ENCODE measurements at regions not wholly inside any gene's neighbourhood (a gene's known extent, or its start where the extent isn't known, plus 50 kb on each side); places are given as distances from the start of the nearest gene placed in this dataset.

- H3K4me1 Mint-ChIP-seq = peaks cover 22% of the 10 kb centered on the region
- Histone ChIP-seq H3K4me1 (peaks cover 50% of the 10 kb centered on the region), H3K27me3 (no peaks in the 10 kb centered on the region), H3K36me3 (no peaks in the 10 kb centered on the region), H4K20me1 (ENCODE audit: low read depth) (no peaks in the 10 kb centered on the region), H3K9ac (no peak overlapping the region), H2AFZ (replicated peaks) (peak overlapping the region; percentile 52), H3K4me3 (no peak overlapping the region), H3K27ac (peak overlapping the region; percentile 77), H3K9me3 (ENCODE audit: low read depth) (no peaks in the 10 kb centered on the region), H3F3A (ENCODE audit: low read depth) (peaks cover 39% of the 10 kb centered on the region), H3K4me2 (peak overlapping the region; percentile 34), H3K79me2 (ENCODE audit: low read depth) (no peaks in the 10 kb centered on the region)
- no peak overlapping the region for H3K4me3 Mint-ChIP-seq
- H3K27me3 Mint-ChIP-seq (ENCODE audit: insufficient read depth, low read depth) = peaks cover 4% of the 10 kb centered on the region
- no peak for TF ChIP-seq CTCF (IDR thresholded peaks at IDR 0.05)
- TF ChIP-seq EZH2 (IDR thresholded peaks at IDR 0.05) = no peak
- no peak for TF ChIP-seq EZH2phosphoT487 (IDR thresholded peaks at IDR 0.05)
- no peaks in the 10 kb centered on the region for H3K9me3 Mint-ChIP-seq
- H3K27ac Mint-ChIP-seq = peak overlapping the region; percentile 91
- peak; percentile 53 for DNase-seq (ENCODE audit: low spot score)
- no peaks in the 10 kb centered on the region for H3K36me3 Mint-ChIP-seq
Measured at GRCh38 chr11:13101644-13102512, 92.8 kb downstream of the RASSF10 start.

GRCh38 chr11:13102513-13102840 lies 93.4 kb downstream of the RASSF10 start:
- no peaks in the 10 kb centered on the region for H3K9me3 Mint-ChIP-seq
- no peaks in the 10 kb centered on the region for H3K36me3 Mint-ChIP-seq
- Histone ChIP-seq H4K20me1 (ENCODE audit: low read depth) (no peaks in the 10 kb centered on the region), H3F3A (ENCODE audit: low read depth) (peaks cover 39% of the 10 kb centered on the region), H3K4me1 (peaks cover 47% of the 10 kb centered on the region), H3K4me2 (peak overlapping the region; percentile 34), H3K79me2 (ENCODE audit: low read depth) (no peaks in the 10 kb centered on the region), H3K4me3 (no peak overlapping the region), H3K36me3 (no peaks in the 10 kb centered on the region), H3K27ac (peak overlapping the region; percentile 77), H3K27me3 (no peaks in the 10 kb centered on the region), H2AFZ (replicated peaks) (peak overlapping the region; percentile 52), H3K9ac (no peak overlapping the region), H3K9me3 (ENCODE audit: low read depth) (no peaks in the 10 kb centered on the region)
- H3K27me3 Mint-ChIP-seq (ENCODE audit: insufficient read depth, low read depth) = peaks cover 4% of the 10 kb centered on the region
- no peak overlapping the region for H3K4me3 Mint-ChIP-seq
- no peak for DNase-seq (ENCODE audit: low spot score)
- peaks cover 22% of the 10 kb centered on the region for H3K4me1 Mint-ChIP-seq
- TF ChIP-seq EZH2 (IDR thresholded peaks at IDR 0.05) = no peak
- no peak for TF ChIP-seq EZH2phosphoT487 (IDR thresholded peaks at IDR 0.05)
- H3K27ac Mint-ChIP-seq = no peak overlapping the region

DNA sequence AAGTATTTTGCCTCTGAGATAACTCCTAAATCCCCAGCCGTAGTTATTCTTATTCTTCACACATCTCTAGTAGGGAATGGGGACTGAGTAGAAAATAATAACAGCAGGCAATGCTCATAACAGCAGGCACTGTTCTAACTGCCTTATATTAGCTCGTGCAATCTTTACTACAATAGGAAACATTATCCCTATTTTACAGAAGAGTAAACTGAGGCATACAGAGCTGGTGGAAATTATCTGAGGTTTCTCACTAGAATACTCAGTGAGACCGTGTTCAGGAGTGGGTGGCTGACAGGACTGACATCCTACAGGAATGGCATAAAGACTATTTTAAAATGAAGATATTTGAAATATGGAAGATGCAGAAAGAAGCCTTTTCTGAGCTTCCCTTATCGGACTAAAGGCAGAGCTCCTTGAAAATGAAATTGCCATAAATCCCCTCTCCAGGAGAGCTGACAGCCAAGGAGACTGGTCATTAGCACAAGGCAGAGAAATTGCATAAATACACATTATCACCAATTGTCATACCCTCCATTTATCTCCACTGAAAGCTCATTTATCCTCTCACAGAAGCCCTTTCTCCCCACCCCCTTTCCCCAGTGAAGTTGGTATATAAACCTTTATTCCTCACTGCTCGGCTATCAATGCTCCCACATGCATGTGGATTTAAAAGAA lies 93.9 kb downstream of the RASSF10 start:
- no peaks in the 10 kb centered on the region for H3K79me2 ChIP-seq (ENCODE audit: low read depth)
- H3K27me3 Mint-ChIP-seq (ENCODE audit: insufficient read depth, low read depth) = peaks cover 4% of the 10 kb centered on the region
- H3K9me3 Mint-ChIP-seq = no peaks in the 10 kb centered on the region

More for the DNA sequence above, 93.9 kb downstream of the RASSF10 start:
- Mint-ChIP-seq H3K4me3 (no peak overlapping the region), H3K27ac (no peak overlapping the region), H3K4me1 (peaks cover 18% of the 10 kb centered on the region), H3K36me3 (no peaks in the 10 kb centered on the region)
- Histone ChIP-seq H3K36me3 (no peaks in the 10 kb centered on the region), H2AFZ (replicated peaks) (no peak overlapping the region), H3K27ac (peak overlapping the region; percentile 77), H3K4me2 (peak overlapping the region; percentile 34), H3K4me3 (no peak overlapping the region), H3K9me3 (ENCODE audit: low read depth) (no peaks in the 10 kb centered on the region), H3K9ac (no peak overlapping the region), H4K20me1 (ENCODE audit: low read depth) (no peaks in the 10 kb centered on the region), H3K27me3 (no peaks in the 10 kb centered on the region), H3F3A (ENCODE audit: low read depth) (peaks cover 34% of the 10 kb centered on the region), H3K4me1 (peaks cover 42% of the 10 kb centered on the region)
- no peak for TF ChIP-seq EZH2 (IDR thresholded peaks at IDR 0.05)
- TF ChIP-seq CTCF (IDR thresholded peaks at IDR 0.05) = no peak
- no peak for TF ChIP-seq EZH2phosphoT487 (IDR thresholded peaks at IDR 0.05)
- DNase-seq (ENCODE audit: low spot score) = no peak
